Body of pancreas (tissue), 4 donors: ENCODE measurements at regions not wholly inside any gene's neighbourhood (a gene's known extent, or its start where the extent isn't known, plus 50 kb on each side); places are given as distances from the start of the nearest gene placed in this dataset.

ENCODE experiments used
- POLR2A ChIP-seq, 3 donors: fragments of 450-650 bp; IDR thresholded peaks; one replicate each; pipeline ENCODE4 v1.6.1; 2016; ENCODE audit warnings: antibody characterized with exemption in 3 of 3, mild to moderate bottlenecking in 2 of 3
- TF ChIP-seq, protein P1 (sequence below), 7 experiments: fragments of 450-650 bp in 4 of 7; fragments of 200-600 bp in 3 of 7; sonication (generic) in 3 of 7; IDR thresholded peaks; one replicate each; pipeline ENCODE4 v1.5.1; 2016 to 2019; ENCODE audit warnings: antibody characterized with exemption in 7 of 7

DNA sequence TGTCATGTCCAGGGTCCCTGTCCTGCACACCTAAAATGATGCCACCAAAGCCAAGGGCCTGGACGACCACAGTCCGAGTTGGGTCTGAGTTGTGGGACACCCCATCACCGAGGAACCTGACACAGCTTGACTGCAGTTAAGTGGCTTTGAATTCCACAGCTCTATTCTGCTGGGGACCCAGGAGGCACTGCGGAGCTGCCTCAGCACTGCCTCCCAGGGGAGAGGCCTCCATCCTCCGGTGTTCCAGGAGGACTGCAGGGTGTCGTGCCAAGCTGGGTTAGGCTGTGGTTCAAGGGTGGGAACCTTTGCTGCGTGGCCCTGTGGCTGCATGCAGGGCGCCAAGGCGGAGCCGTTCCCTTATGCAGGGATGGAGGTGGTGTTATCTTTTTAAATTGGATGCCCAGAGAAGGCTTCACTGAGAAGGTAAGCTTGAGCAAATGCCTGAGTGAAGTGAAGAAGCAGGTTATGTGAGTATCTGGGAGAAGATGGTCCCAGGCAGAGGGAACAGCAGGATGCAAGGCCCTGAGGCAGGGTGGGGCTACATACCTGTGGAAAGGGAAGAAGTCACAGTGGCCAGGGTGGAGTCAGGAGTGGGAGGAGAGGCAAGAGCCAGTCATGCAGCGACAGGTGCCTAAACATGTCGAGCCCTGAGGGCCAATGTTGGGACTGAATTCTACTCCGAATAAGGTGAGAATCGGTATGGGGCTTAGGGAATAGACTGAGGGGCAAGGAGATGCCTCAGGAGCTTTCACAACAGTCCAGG, 144.8 kb downstream of the TPRA1 start:
- TF ChIP-seq, protein P1, sequence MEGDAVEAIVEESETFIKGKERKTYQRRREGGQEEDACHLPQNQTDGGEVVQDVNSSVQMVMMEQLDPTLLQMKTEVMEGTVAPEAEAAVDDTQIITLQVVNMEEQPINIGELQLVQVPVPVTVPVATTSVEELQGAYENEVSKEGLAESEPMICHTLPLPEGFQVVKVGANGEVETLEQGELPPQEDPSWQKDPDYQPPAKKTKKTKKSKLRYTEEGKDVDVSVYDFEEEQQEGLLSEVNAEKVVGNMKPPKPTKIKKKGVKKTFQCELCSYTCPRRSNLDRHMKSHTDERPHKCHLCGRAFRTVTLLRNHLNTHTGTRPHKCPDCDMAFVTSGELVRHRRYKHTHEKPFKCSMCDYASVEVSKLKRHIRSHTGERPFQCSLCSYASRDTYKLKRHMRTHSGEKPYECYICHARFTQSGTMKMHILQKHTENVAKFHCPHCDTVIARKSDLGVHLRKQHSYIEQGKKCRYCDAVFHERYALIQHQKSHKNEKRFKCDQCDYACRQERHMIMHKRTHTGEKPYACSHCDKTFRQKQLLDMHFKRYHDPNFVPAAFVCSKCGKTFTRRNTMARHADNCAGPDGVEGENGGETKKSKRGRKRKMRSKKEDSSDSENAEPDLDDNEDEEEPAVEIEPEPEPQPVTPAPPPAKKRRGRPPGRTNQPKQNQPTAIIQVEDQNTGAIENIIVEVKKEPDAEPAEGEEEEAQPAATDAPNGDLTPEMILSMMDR (IDR thresholded peaks at IDR 0.05) = no peak
- no peak for TF ChIP-seq POLR2A (IDR thresholded peaks at IDR 0.05)
